GM12891 (cell line): ENCODE measurements at regions not wholly inside any gene's neighbourhood (a gene's known extent, or its start where the extent isn't known, plus 50 kb on each side); places are given as distances from the start of the nearest gene placed in this dataset.
"Not testable (repeated sequence)": the region's sequence is repeated elsewhere in the genome, so short reads cannot be mapped to it uniquely, and the experiment has no call there.

ENCODE experiments used
- DNase-seq: peaks from one replicate; pipeline ENCODE4 v3.0.0; 2011; ENCODE audit warnings: low spot score; ENCODE audit not compliant: insufficient read length
- FAIRE-seq: peaks from 2 replicates; lab custom pipeline; 2011; peaks lifted over from hg19 to GRCh38; lab: Jason Lieb, UNC
- PAX5 ChIP-seq: IDR thresholded peaks from 2 replicates; pipeline ENCODE4 v1.6.1; 2011; ENCODE audit warnings: low read length, moderate library complexity, mild to moderate bottlenecking; ENCODE audit not compliant: insufficient read depth, severe bottlenecking
- POLR2A ChIP-seq: IDR thresholded peaks from 2 replicates; pipeline ENCODE4 v1.6.1; 2011; ENCODE audit warnings: low read depth, low read length, control low read depth
- POLR2AphosphoS5 ChIP-seq: IDR thresholded peaks from 2 replicates; pipeline ENCODE4 v1.6.1; 2011; ENCODE audit warnings: low read depth, low read length, control low read depth
- POU2F2 ChIP-seq: IDR thresholded peaks from 2 replicates; pipeline ENCODE4 v1.6.1; 2011; ENCODE audit warnings: low read depth, mild to moderate bottlenecking, control low read depth, low read length, moderate library complexity
- SPI1 ChIP-seq: IDR thresholded peaks from 2 replicates; pipeline ENCODE4 v1.6.1; 2011; ENCODE audit warnings: low read depth, low read length, control low read depth
- TAF1 ChIP-seq: IDR thresholded peaks from 2 replicates; pipeline ENCODE4 v1.6.1; 2011; ENCODE audit warnings: low read depth, low read length, control low read depth

DNA sequence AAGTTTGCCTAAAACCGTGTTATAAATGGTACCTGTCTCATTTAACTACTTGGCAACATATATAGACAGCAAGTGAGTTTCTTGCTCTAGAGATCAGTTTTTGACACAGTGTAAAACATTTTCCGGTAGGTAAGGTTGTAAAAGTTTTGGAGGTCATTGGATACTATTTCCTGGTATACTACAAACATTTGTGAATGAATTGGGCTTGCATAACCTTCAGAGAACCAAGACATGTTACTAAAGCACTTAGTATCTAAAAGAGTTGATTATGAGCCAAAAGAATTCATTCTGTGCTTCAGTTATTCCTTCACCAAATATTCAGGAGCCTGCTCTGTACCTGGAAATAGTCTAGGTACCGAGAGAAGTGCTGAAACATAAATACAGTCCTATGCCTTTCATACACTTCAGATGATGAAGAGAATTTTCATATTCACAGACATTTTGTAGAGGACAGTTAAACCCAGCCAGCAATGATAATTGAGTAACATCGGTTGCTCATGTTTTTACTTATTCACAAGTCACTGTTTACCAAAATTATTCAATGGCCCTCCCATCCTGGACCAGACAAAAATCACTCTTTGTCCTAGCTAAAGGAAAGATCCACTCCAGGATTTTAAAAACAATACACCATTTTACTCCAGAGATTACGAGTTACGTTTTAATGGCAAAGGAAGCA is 319.4 kb upstream of the RBMS1 start:
- DNase-seq (no peak), FAIRE-seq (no peak)
- no peak for TF ChIP-seq PAX5
- no peak for TF ChIP-seq POLR2AphosphoS5
- no peak for TF ChIP-seq TAF1
- TF ChIP-seq POLR2A: no peak
- no peak for TF ChIP-seq POU2F2
- no peak for TF ChIP-seq SPI1

DNA sequence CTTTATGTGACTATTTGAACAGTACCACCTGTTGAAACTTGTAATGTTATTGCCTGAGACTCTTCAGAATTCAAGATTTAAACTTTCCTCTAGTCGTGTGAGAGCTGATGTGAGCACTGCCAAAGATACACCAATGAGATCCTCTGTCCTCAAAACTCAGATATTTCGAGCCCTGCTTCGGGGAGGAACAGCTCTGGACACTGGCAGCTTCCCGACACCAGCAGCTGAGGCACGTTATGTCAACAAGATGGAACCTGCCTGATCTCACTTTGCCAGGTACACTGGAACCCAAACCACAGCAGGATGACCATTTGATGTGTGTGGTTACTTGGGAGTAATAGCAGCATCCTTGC is 319.9 kb upstream of the RBMS1 start:
- FAIRE-seq: peak; percentile 26
- no peak for DNase-seq
- TF ChIP-seq POU2F2 (no peak), POLR2AphosphoS5 (no peak), PAX5 (no peak)

DNA sequence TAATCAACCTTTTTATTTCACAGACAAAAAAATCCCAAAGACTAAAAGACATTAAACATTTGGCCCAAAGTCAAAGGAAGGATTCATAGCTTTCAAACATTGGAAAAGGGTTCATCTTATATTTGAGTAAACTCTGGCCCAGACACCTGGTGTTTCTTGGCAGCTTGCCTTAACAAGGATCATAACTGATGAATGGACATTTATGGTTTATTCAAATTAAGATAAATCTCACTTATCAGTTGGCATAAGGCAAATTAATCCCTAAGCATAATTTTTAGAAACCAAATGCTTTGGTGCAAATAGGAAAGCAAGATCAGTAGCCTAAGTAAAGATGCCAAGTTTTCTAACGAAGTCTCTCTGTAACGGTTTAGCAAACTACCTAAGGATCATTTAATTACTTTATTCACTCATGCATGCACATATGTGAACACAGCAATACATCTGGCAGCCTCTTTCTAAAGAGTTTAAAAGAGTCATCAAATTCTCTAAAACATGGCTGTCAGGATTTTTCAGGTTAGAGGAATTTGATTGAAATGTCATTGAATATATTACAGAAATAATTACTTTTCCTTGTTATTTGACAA is 323.4 kb upstream of the RBMS1 start:
- FAIRE-seq (no peak), DNase-seq (no peak)
- no peak for TF ChIP-seq SPI1
- TF ChIP-seq POU2F2: no peak
- no peak for TF ChIP-seq POLR2AphosphoS5
- no peak for TF ChIP-seq PAX5
- TF ChIP-seq TAF1: no peak
- TF ChIP-seq POLR2A: no peak

DNA sequence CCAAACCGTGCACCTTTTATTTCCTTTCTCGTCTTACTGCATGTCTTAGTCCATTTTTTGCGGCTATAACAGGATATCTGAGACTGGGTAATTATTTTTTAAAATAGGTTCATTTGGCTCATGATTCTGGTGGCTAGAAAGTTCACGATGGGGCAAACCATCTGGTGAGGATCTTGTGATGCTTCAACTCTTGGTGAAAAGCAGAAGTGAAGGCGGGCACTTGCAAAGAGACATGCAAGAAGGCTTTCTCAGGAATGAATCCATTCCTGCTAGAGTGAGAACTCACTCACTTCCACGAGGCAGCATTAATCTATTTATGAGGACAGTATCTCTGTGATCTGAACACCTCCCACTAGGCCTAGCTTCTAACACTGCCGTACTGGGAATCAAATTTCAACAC is 327.1 kb upstream of the RBMS1 start:
- TF ChIP-seq POU2F2 (no peak), SPI1 (peak; percentile 28), PAX5 (no peak), POLR2AphosphoS5 (no peak)
- DNase-seq (no peak), FAIRE-seq (no peak)

DNA sequence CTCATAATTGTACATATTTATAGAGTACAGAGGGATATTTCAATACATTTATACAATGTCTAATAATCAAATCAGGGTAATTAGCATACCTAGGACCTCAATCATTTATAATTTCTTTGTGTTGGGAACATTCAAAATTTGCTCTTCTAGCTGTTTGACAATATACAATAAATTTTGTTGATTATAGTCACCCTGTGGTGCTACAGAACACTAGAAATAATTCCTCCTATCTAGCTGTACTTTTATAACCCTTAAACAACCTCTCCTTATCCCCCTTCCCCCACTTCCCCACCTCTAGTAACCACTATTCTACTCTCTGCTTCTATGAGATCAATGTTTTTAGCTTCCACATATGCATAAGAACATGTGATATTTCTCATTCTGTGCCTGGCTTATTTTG is 328.4 kb upstream of the RBMS1 start:
- FAIRE-seq (no peak), DNase-seq (no peak)
- TF ChIP-seq POU2F2 (no peak), TAF1 (no peak), POLR2A (no peak), SPI1 (no peak), POLR2AphosphoS5 (no peak), PAX5 (no peak)

DNA sequence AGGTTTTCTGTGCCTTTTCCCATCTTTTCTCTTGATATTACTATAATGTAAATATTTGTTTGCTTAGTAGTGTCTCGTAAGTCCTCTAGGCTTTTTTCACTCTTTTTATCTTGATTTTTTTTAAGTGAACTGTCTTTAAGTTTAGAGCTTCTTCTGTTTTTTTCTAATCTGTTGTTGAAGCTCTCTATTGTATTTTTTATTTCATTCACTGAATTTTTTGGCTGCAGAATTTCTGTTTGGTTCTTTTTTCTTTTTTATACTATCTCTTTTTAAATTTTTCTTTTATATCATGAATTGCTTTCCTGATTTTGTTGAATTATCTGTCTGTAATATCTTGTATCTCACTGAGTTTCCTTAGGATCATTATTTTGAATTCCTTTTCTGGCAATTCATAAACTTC is 331.8 kb upstream of the RBMS1 start:
- DNase-seq: no peak
- FAIRE-seq: no peak
- TF ChIP-seq POU2F2: no peak
- no peak for TF ChIP-seq POLR2A
- no peak for TF ChIP-seq TAF1
- no peak for TF ChIP-seq PAX5
- TF ChIP-seq SPI1: no peak
- TF ChIP-seq POLR2AphosphoS5: no peak

DNA sequence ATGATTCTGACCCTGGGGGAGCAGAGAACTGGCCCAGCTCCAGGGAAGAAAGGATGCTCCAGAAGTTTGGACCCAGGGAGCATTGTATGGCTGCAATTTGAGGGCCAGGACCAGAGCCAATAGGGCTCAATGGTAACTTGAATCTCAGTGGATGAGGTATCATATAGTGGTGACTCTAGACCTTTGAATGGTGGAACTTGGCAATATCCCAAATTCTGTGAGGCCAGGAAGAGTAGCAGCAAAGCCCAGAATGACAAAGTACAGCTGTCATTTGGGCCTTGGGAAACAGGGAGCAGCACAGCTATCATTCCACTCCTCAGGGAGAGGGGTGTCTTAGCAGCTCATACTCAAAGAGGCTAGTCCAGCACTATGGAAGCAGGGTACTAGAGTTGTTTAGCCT is 332.9 kb upstream of the RBMS1 start:
- DNase-seq (no peak), FAIRE-seq (no peak)
- TF ChIP-seq TAF1 (no peak), SPI1 (no peak), PAX5 (no peak), POLR2AphosphoS5 (no peak), POU2F2 (no peak), POLR2A (no peak)

DNA sequence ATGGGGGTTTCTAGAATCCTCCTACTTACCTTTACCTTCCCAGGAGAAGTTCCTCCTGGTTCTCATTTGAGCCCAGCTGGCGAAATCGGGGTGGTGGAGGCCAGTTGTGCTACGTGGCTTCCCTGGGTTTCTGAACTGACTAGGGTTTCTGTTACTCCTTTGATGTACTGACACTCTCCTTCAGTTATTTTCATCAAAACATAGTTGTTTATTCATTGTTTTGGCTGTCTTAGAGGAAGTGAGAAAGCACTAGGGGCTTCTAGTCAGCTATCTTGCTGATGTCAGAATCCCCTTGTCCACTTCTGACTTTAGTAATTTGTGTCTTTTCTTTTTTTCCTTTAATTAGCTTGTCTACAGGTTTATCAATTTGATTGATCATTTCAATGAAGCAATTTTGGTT is 332.2 kb upstream of the TANK start:
- TF ChIP-seq PAX5 (no peak), SPI1 (peak; percentile 66)
- DNase-seq: no peak
- FAIRE-seq: no peak

DNA sequence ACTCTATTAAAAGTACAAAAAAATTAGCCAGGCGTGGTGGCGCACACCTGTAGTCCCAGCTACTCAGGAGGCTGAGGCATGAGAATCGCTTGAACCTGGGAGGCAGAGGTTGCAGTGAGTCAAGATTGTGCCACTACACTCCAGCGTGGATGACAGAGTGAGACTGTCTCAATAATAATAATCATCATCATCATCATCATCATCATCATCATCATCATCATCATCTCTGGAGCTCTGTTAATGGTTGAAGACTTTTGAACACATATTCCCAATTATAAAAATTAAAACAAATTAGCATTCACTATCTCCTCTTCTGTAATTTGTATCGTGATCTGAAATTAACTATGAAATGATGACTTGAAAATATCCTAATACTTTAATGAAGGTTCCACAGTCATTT is 327.8 kb upstream of the TANK start:
- FAIRE-seq, DNase-seq: not testable (repeated sequence)

DNA sequence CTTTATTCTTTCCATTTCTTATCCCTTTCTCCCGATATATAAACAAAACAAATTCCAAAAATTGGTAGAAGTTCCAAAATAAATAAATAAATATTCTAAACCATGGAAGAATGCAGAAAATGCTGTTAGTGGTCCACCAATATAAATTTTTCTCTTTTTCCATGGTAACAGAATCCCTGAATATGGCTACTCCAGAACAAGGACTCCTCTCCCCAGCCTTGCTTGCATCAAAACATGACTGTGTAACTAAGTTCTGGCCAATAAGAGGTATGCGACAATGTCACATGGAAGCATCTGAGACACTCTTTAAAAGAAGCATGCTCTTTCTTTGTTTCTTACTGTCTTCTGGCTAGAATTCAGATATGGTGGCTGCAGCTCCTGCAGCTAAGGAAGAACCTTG is 325.1 kb upstream of the TANK start:
- FAIRE-seq (no peak), DNase-seq (no peak)
- no peak for TF ChIP-seq TAF1
- TF ChIP-seq POU2F2: no peak
- no peak for TF ChIP-seq PAX5
- TF ChIP-seq POLR2A: no peak
- no peak for TF ChIP-seq SPI1
- no peak for TF ChIP-seq POLR2AphosphoS5

DNA sequence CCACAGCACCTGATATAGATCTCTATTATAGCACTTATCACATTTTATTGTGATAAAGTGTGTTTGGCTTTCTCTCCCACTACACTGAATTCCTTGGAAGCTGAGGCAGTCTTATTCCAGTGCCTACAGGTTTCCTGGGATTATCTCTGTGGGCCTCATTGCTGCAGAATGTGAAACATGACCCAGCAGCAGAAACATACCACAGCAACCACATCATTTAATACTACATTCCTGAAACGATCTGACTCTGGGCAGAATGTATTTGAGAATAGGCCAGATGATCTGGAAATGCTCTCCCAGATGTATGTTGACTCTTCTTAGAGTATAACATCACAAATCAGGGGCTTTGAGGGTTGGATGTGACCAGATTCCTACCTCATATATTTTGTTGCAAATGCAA is 323.5 kb upstream of the TANK start:
- no peak for TF ChIP-seq SPI1
- no peak for TF ChIP-seq PAX5
- no peak for TF ChIP-seq POU2F2
- TF ChIP-seq POLR2A: no peak
- no peak for TF ChIP-seq POLR2AphosphoS5
- TF ChIP-seq TAF1: no peak
- FAIRE-seq (no peak), DNase-seq (no peak)
